Ovary (tissue), 3 donors: ENCODE measurements at regions not wholly inside any gene's neighbourhood (a gene's known extent, or its start where the extent isn't known, plus 50 kb on each side); places are given as distances from the start of the nearest gene placed in this dataset.

ENCODE experiments used
- POLR2A ChIP-seq: fragments of 450-650 bp; IDR thresholded peaks from one replicate; pipeline ENCODE4 v1.6.1; 2017; ENCODE audit warnings: antibody characterized with exemption, mild to moderate bottlenecking, moderate library complexity
- TF ChIP-seq, protein P1 (sequence below), 3 donors: fragments of 450-650 bp in 2 of 3; fragments of 200-600 bp in 1 of 3; IDR thresholded peaks; one replicate each; pipeline versions ENCODE4 v1.5.1 to v1.8.0; 2016 to 2022; ENCODE audit warnings: antibody characterized with exemption in 3 of 3, mild to moderate bottlenecking in 1 of 3
- donor health status: DM: no; HTN: no; CAD: no.

- TF ChIP-seq, protein P1, sequence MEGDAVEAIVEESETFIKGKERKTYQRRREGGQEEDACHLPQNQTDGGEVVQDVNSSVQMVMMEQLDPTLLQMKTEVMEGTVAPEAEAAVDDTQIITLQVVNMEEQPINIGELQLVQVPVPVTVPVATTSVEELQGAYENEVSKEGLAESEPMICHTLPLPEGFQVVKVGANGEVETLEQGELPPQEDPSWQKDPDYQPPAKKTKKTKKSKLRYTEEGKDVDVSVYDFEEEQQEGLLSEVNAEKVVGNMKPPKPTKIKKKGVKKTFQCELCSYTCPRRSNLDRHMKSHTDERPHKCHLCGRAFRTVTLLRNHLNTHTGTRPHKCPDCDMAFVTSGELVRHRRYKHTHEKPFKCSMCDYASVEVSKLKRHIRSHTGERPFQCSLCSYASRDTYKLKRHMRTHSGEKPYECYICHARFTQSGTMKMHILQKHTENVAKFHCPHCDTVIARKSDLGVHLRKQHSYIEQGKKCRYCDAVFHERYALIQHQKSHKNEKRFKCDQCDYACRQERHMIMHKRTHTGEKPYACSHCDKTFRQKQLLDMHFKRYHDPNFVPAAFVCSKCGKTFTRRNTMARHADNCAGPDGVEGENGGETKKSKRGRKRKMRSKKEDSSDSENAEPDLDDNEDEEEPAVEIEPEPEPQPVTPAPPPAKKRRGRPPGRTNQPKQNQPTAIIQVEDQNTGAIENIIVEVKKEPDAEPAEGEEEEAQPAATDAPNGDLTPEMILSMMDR (IDR thresholded peaks at IDR 0.05), result no peak
- no peak for TF ChIP-seq POLR2A
Measured at GRCh38 chr3:162292409-162292808, 795.8 kb downstream of the OTOL1 start.
